ENCODE measurements at regions not wholly inside any gene's neighbourhood (a gene's known extent, or its start where the extent isn't known, plus 50 kb on each side); places are given as distances from the start of the nearest gene placed in this dataset.

DNA sequence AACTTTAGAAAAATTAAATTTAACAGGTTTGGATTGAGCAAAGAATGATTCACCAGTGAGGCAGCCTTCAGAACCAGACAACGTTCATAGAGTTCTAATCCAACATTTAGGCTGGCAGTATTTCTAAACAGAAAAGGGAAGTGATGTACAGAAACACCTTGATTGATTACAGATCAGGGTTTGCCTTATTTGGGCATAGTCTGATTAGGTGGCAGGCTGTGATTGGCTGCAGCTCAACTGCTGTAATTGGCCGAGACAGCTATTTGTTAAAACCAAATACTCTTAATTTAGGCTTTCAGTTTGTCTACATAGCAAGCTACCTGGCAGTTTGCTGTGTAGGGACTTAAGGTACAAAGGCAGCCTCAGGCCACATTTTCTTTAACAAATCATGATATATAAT, 802.5 kb downstream of the IPMK start:
- Histone ChIP-seq H3K4me1 (ENCODE audit: control insufficient read depth, insufficient read depth, low read length) (no peaks in the 10 kb centered on the region), H3K36me3 (ENCODE audit: control insufficient read depth, insufficient read depth, low read length) (no peaks in the 10 kb centered on the region), H3K4me3 (ENCODE audit: low read length) (no peak overlapping the region)

DNA sequence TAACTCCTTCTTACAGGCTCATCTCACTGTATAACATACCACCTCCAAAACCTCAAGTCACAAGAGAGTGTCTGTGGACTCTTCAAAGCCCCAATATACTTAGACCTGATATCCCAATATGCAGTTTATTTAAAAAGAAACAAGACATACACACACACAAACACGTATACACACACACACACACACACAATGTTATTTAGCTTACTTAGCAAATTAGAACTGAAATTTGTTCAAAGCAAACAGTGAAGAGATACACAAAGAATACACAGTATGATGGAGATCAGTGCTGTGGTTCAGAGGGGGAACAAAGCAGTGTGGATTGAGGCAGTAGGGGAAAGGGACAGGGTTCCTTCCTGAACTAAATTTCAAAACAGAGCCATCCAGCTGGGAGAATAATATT, 807.2 kb downstream of the IPMK start:
- H3K27me3 ChIP-seq (ENCODE audit: control insufficient read depth, insufficient read depth, low read length), result no peaks in the 10 kb centered on the region

More for the DNA sequence above, 802.5 kb downstream of the IPMK start:
- no peak overlapping the region for H3K9ac ChIP-seq (ENCODE audit: low read length)
- H3K27ac ChIP-seq (ENCODE audit: low read depth, low read length), result no peak overlapping the region
- H3K27me3 ChIP-seq (ENCODE audit: control insufficient read depth, insufficient read depth, low read length), result no peaks in the 10 kb centered on the region

DNA sequence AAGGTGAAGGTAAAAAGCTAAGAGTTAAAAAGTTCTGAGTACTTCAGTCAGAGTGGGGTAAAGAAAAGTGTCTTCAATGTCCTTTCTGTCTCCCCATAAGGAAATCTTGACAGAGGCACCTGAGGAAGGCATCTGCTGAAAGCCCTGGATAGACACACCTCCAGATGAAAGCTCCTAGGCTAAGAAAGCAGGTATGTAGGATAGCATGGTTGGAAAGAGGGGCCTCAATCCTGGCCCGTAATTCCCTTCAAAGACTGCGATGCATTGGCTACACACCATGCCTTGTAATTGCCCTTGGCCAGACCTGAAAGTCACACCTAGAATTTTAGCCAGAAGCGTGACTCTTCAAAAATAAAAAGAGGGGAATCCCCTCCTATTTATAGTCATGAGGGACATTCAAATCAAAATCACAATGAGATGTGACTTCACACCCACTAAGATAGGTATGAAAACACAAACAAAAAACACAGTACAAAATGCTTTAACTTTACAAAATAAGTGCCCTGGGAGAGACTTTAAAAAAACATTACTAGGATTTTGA, 809.7 kb downstream of the IPMK start:
- no peaks in the 10 kb centered on the region for H3K27me3 ChIP-seq (ENCODE audit: control insufficient read depth, insufficient read depth, low read length)
- no peak overlapping the region for H3K4me3 ChIP-seq (ENCODE audit: low read length)
- no peaks in the 10 kb centered on the region for H3K4me1 ChIP-seq (ENCODE audit: control insufficient read depth, insufficient read depth, low read length)
- no peak overlapping the region for H3K9ac ChIP-seq (ENCODE audit: low read length)
- H3K36me3 ChIP-seq (ENCODE audit: control insufficient read depth, insufficient read depth, low read length), result no peaks in the 10 kb centered on the region
- no peak overlapping the region for H3K27ac ChIP-seq (ENCODE audit: low read depth, low read length)

More for the DNA sequence above, 807.2 kb downstream of the IPMK start:
- Histone ChIP-seq H3K4me1 (ENCODE audit: control insufficient read depth, insufficient read depth, low read length) (no peaks in the 10 kb centered on the region), H3K9ac (ENCODE audit: low read length) (no peak overlapping the region), H3K27ac (ENCODE audit: low read depth, low read length) (no peak overlapping the region), H3K4me3 (ENCODE audit: low read length) (no peak overlapping the region), H3K36me3 (ENCODE audit: control insufficient read depth, insufficient read depth, low read length) (no peaks in the 10 kb centered on the region)

DNA sequence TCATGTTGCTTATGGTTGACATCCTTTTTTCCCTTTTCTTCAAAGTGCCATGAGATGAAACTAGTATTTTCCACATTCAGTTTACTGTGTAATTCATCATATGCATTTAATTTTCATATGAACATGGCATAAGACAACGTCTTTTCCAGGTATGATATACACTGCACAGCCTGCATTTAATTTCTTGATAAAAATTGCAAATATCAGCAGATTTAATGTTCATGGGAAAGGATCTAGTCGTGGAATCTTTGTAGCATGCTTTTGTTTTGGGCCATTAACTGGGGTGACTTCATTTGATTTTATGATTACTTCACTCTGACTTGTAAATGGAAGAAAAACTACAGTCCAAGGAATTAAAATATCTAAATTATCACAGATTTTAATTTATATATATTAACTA, 837.3 kb downstream of the IPMK start:
- Histone ChIP-seq H3K36me3 (ENCODE audit: control insufficient read depth, insufficient read depth, low read length) (no peaks in the 10 kb centered on the region), H3K27ac (ENCODE audit: low read depth, low read length) (no peak overlapping the region), H3K9ac (ENCODE audit: low read length) (no peak overlapping the region), H3K4me1 (ENCODE audit: control insufficient read depth, insufficient read depth, low read length) (no peaks in the 10 kb centered on the region), H3K27me3 (ENCODE audit: control insufficient read depth, insufficient read depth, low read length) (no peaks in the 10 kb centered on the region), H3K4me3 (ENCODE audit: low read length) (no peak overlapping the region)

DNA sequence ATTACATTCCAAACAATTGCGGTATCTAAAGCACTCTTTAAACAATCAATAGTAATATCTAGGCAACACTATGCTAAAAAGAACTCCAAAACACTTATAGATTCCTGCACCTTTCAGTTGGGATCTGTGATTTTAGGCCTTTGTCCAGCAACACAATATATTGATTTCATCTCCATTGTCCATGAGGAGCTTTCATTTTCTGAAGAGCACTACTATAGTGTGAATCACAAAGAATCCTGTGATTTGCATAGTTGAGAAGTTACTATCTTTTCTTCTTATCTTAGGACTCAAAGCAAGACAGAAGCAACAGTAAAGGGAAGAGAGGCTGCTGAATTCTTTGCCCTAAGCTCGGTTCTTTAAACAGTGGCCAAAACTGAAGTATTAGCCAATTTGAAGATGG, 846.8 kb downstream of the IPMK start:
- H3K36me3 ChIP-seq (ENCODE audit: control insufficient read depth, insufficient read depth, low read length), result no peaks in the 10 kb centered on the region

DNA sequence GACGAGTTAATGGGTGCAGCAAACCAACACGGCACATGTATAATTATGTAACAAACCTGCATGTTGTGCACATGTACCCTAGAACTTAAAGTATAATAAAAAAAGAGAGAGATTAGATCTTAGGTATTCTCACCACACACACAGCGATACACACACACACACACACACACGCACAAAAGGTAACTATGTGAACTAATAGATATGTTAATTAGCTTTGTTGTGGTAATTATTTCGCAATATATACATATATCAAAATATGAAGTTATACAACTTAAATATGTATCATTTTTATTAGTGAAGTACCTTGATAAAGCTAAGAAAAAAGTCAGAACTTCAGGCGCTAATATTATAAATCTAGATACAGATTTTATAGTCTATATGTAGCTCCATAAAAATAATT, 849.2 kb downstream of the IPMK start:
- Histone ChIP-seq H3K4me1 (ENCODE audit: control insufficient read depth, insufficient read depth, low read length) (no peaks in the 10 kb centered on the region), H3K9ac (ENCODE audit: low read length) (no peak overlapping the region), H3K27ac (ENCODE audit: low read depth, low read length) (no peak overlapping the region), H3K36me3 (ENCODE audit: control insufficient read depth, insufficient read depth, low read length) (no peaks in the 10 kb centered on the region), H3K4me3 (ENCODE audit: low read length) (no peak overlapping the region), H3K27me3 (ENCODE audit: control insufficient read depth, insufficient read depth, low read length) (no peaks in the 10 kb centered on the region)

More for the DNA sequence above, 846.8 kb downstream of the IPMK start:
- Histone ChIP-seq H3K27me3 (ENCODE audit: control insufficient read depth, insufficient read depth, low read length) (no peaks in the 10 kb centered on the region), H3K9ac (ENCODE audit: low read length) (no peak overlapping the region), H3K27ac (ENCODE audit: low read depth, low read length) (no peak overlapping the region), H3K4me1 (ENCODE audit: control insufficient read depth, insufficient read depth, low read length) (no peaks in the 10 kb centered on the region), H3K4me3 (ENCODE audit: low read length) (no peak overlapping the region)

DNA sequence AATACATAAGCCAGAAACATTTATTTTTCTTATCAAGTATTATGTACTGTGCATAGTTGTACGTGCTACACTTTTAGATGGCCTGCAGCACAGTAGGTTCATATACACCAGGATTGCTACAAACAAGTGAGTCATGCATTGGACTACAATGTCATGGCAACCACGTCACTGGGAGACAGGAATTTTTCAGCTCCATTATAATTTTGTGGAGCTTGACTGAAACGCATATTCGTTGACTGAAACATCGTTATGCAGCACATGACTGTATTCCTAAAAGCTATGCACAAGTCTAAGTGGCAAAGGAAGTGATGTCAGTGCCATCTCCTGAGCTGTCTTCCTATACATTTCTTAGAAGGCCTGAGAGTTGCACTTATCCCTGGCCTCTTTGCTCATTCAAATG, 871.8 kb downstream of the IPMK start:
- H3K9ac ChIP-seq (ENCODE audit: low read length), result no peak overlapping the region
- H3K4me3 ChIP-seq (ENCODE audit: low read length), result no peak overlapping the region
- no peaks in the 10 kb centered on the region for H3K4me1 ChIP-seq (ENCODE audit: control insufficient read depth, insufficient read depth, low read length)
- H3K36me3 ChIP-seq (ENCODE audit: control insufficient read depth, insufficient read depth, low read length), result no peaks in the 10 kb centered on the region
- H3K27me3 ChIP-seq (ENCODE audit: control insufficient read depth, insufficient read depth, low read length), result no peaks in the 10 kb centered on the region
- H3K27ac ChIP-seq (ENCODE audit: low read depth, low read length), result no peak overlapping the region

DNA sequence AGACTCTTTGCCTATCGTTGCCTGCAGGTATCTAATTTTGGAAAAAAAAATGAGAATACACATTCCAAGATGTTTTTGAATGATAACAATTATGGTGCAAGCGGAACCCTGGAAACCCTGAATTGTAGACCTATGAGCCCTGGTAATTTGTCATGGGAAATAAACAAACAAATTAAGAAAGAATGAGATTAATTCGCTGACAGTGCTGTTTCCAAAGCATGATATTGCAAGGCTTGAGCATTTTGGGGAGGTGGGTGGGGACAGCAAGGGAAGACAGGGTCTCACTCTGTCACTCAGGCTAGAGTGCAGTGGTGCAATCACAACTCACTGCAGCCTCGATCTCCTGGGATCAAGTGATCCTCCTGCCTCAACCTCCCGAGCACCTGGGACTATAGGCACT, 900.3 kb downstream of the IPMK start:
- H3K36me3 ChIP-seq (ENCODE audit: control insufficient read depth, insufficient read depth, low read length), result no peaks in the 10 kb centered on the region
- no peak overlapping the region for H3K27ac ChIP-seq (ENCODE audit: low read depth, low read length)
- no peak overlapping the region for H3K4me3 ChIP-seq (ENCODE audit: low read length)
- H3K27me3 ChIP-seq (ENCODE audit: control insufficient read depth, insufficient read depth, low read length), result no peaks in the 10 kb centered on the region
- H3K9ac ChIP-seq (ENCODE audit: low read length), result no peak overlapping the region
- no peaks in the 10 kb centered on the region for H3K4me1 ChIP-seq (ENCODE audit: control insufficient read depth, insufficient read depth, low read length)

DNA sequence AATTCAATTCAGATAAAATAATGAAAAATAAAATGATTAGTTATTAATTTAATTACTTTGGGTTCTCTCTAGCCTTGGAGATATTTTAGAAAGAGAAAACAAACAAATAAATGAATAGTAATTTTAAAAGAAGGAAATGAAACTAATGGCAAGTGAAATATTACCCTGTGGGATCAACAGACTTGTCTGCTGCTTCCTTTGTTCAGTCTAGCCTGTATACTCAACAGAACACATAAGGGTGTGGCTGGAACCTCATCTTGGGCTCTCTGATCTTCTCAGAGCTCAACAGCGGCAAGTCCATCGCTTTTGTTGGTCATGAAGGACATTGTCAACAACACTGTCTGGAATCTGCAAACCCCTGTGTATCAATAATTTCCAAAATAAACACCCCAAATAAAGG, 904.9 kb downstream of the IPMK start:
- H3K9ac ChIP-seq (ENCODE audit: low read length), result no peak overlapping the region
- no peaks in the 10 kb centered on the region for H3K4me1 ChIP-seq (ENCODE audit: control insufficient read depth, insufficient read depth, low read length)
- H3K27me3 ChIP-seq (ENCODE audit: control insufficient read depth, insufficient read depth, low read length), result no peaks in the 10 kb centered on the region
- H3K36me3 ChIP-seq (ENCODE audit: control insufficient read depth, insufficient read depth, low read length), result no peaks in the 10 kb centered on the region
- no peak overlapping the region for H3K27ac ChIP-seq (ENCODE audit: low read depth, low read length)
- H3K4me3 ChIP-seq (ENCODE audit: low read length), result no peak overlapping the region

DNA sequence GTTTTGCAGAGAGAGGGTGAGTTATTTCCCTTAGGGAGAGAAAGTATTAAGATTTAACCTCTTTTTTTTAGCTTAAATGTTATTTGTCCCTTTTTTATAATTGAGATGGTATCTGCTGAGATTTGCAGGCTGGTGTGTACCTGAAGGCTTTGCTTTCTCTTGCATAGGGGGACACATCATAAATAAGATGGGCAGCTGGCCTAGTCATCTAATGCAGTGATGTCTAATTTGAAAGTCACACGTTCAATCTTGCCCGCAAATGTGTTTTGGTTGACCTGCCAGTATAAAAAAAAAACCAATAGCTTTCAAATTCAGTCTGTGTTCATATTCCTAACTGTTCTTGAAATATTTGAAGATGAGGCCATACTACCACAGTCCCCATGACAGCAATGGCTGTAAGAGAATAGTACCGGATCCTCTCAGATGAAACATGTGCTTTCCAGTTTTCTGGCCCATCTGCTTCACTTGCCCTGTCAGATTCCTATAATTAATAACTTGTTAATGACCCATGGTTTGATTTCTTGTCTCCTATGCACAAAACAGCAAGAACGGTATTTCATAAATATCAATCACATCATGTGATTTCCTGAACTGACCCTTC, 914.2 kb downstream of the IPMK start:
- no peak overlapping the region for H3K4me3 ChIP-seq (ENCODE audit: low read length)
- no peak overlapping the region for H3K9ac ChIP-seq (ENCODE audit: low read length)
- H3K27ac ChIP-seq (ENCODE audit: low read depth, low read length), result no peak overlapping the region
- H3K27me3 ChIP-seq (ENCODE audit: control insufficient read depth, insufficient read depth, low read length), result no peaks in the 10 kb centered on the region
- H3K4me1 ChIP-seq (ENCODE audit: control insufficient read depth, insufficient read depth, low read length), result no peaks in the 10 kb centered on the region
- H3K36me3 ChIP-seq (ENCODE audit: control insufficient read depth, insufficient read depth, low read length), result no peaks in the 10 kb centered on the region

DNA sequence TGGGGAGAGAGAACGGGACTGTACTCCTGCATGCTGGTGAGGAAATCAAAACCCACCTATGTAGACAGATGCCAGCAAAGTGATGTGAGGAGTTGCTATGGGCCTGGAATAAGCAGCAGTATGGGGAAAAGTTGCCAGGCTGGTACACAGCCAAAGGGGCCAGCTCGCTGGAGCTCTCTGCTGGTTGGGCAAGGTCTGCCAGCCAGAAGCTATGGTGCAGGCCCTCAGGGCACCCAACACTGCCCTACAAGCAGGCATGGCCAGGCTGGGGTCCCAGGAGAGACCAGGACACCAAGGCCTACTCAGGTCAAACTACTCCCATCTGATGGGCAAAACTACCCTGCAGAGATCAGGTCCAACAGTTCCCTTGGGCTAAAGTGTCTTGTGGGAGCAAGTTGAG, 916.6 kb downstream of the IPMK start:
- H3K4me1 ChIP-seq (ENCODE audit: control insufficient read depth, insufficient read depth, low read length), result no peaks in the 10 kb centered on the region
- no peak overlapping the region for H3K9ac ChIP-seq (ENCODE audit: low read length)
- no peaks in the 10 kb centered on the region for H3K36me3 ChIP-seq (ENCODE audit: control insufficient read depth, insufficient read depth, low read length)
- H3K27me3 ChIP-seq (ENCODE audit: control insufficient read depth, insufficient read depth, low read length), result no peaks in the 10 kb centered on the region
- no peak overlapping the region for H3K4me3 ChIP-seq (ENCODE audit: low read length)
- no peak overlapping the region for H3K27ac ChIP-seq (ENCODE audit: low read depth, low read length)

DNA sequence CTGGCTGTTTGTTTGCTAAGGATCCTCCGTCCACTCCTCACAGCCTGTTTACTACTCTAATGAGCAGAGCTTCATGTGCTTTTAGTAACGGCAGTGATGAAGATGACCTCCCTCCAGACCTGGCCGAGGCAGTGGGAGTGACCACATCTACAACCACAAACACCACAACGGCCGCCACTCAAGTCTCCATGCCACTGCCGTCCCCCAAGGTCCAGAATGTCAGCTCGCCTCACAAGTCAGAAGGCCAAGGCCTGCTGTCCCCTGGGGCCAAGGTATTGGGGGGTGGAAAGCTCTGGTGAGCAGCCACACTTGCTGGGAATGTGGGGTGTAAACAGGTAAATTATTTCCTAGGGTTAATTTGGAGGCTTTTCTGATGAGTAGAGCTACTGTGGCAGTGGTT, 926.4 kb downstream of the IPMK start:
- H3K27me3 ChIP-seq (ENCODE audit: control insufficient read depth, insufficient read depth, low read length), result no peaks in the 10 kb centered on the region
- H3K27ac ChIP-seq (ENCODE audit: low read depth, low read length), result no peak overlapping the region
- no peaks in the 10 kb centered on the region for H3K4me1 ChIP-seq (ENCODE audit: control insufficient read depth, insufficient read depth, low read length)
- no peaks in the 10 kb centered on the region for H3K36me3 ChIP-seq (ENCODE audit: control insufficient read depth, insufficient read depth, low read length)
- H3K9ac ChIP-seq (ENCODE audit: low read length), result no peak overlapping the region
- H3K4me3 ChIP-seq (ENCODE audit: low read length), result no peak overlapping the region

DNA sequence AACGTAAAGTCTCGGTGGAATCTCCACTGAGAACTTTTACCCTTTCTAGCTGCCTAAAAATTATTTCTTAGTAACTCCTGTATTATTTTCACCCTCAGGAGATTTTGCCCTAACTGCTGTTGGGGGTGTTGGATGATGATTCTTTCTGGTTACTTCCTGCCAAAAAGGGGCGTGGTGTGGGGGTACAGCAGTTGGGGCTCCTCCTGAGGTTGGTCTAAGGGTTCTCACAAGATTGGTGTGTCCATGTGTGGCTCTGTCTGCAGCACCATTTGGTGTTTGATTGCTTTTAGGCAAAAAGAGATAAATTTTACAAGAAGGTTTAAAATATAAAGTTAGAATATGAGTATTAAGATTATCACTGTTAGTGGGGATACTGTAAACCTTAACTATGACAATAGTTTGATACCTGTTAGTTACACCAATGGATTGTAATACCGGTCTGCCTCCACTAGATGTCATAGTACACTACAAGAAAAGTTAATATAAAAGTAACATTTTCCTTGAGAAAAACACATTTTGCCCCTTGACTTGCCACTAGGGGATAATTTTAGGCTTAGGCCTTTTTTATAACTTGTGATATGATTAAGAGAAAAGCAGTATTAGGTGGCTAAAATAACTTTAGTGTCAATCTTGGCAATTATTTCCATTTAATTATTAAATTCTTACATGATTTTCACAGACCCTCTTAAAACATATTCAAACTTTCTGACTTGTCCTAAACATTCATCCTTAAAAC, 928.7 kb downstream of the IPMK start:
- no peaks in the 10 kb centered on the region for H3K36me3 ChIP-seq (ENCODE audit: control insufficient read depth, insufficient read depth, low read length)
- H3K4me1 ChIP-seq (ENCODE audit: control insufficient read depth, insufficient read depth, low read length), result no peaks in the 10 kb centered on the region
- no peak overlapping the region for H3K27ac ChIP-seq (ENCODE audit: low read depth, low read length)
- no peak overlapping the region for H3K4me3 ChIP-seq (ENCODE audit: low read length)
- H3K27me3 ChIP-seq (ENCODE audit: control insufficient read depth, insufficient read depth, low read length), result no peaks in the 10 kb centered on the region
- H3K9ac ChIP-seq (ENCODE audit: low read length), result no peak overlapping the region

All from rectal smooth muscle tissue (tissue), 1 donor.